SJCRH30 (cell line): ENCODE measurements at regions not wholly inside any gene's neighbourhood (a gene's known extent, or its start where the extent isn't known, plus 50 kb on each side); places are given as distances from the start of the nearest gene placed in this dataset.
"Not testable (repeated sequence)": the region's sequence is repeated elsewhere in the genome, so short reads cannot be mapped to it uniquely, and the experiment has no call there.

Experiments used
- DNase-seq, 2 experiments: peaks; one replicate each; pipeline ENCODE4 v3.0.0-alpha.2; 2015 to 2020
- H3K27ac ChIP-seq: fragments of 250-450 bp; sonication (Bioruptor Pico); 2 replicates; pipeline ENCODE4 v1.5.1; 2020; ENCODE audit warnings: mild to moderate bottlenecking, moderate library complexity
- H3K27me3 ChIP-seq: fragments of 250-450 bp; sonication (Bioruptor Pico); 2 replicates; pipeline ENCODE4 v1.5.1; 2020; ENCODE audit warnings: mild to moderate bottlenecking, moderate library complexity
- H3K36me3 ChIP-seq: fragments of 250-450 bp; sonication (Bioruptor Pico); 2 replicates; pipeline ENCODE4 v1.5.1; 2020; ENCODE audit warnings: mild to moderate bottlenecking, moderate library complexity
- H3K4me1 ChIP-seq: fragments of 250-450 bp; sonication (Bioruptor Pico); 2 replicates; pipeline ENCODE4 v1.5.1; 2020; ENCODE audit warnings: mild to moderate bottlenecking, moderate library complexity
- H3K4me3 ChIP-seq: fragments of 250-450 bp; sonication (Bioruptor Pico); 2 replicates; pipeline ENCODE4 v1.5.1; 2020; ENCODE audit warnings: mild to moderate bottlenecking, moderate library complexity
- H3K9me3 ChIP-seq: fragments of 250-450 bp; sonication (Bioruptor Pico); replicated peaks from 2 replicates; pipeline ENCODE4 v1.5.1; 2020; ENCODE audit warnings: mild to moderate bottlenecking, moderate library complexity

GRCh38 chr3:48101301-48101650, 85.1 kb upstream of the MAP4 start:
- H3K36me3 ChIP-seq, H3K9me3 ChIP-seq, H3K27me3 ChIP-seq, H3K4me3 ChIP-seq, H3K27ac ChIP-seq, H3K4me1 ChIP-seq, DNase-seq: not testable (repeated sequence)

GRCh38 chr3:48092270-48092669, 76.1 kb upstream of the MAP4 start:
- H3K36me3 ChIP-seq: no peaks in the 10 kb centered on the region
- DNase-seq: no peak
- no peak overlapping the region for H3K4me3 ChIP-seq
- H3K27me3 ChIP-seq: no peaks in the 10 kb centered on the region
- no peaks in the 10 kb centered on the region for H3K9me3 ChIP-seq
- peaks cover 4% of the 10 kb centered on the region; the same call in 1 of the 2 replicates for H3K4me1 ChIP-seq
- no peak overlapping the region for H3K27ac ChIP-seq

GRCh38 chr3:48090166-48090939, 74.1 kb upstream of the MAP4 start:
- H3K4me1 ChIP-seq: peaks cover 12% of the 10 kb centered on the region
- H3K27me3 ChIP-seq: no peaks in the 10 kb centered on the region
- no peaks in the 10 kb centered on the region for H3K36me3 ChIP-seq
- no peak for DNase-seq
- no peak overlapping the region for H3K27ac ChIP-seq
- H3K9me3 ChIP-seq: no peaks in the 10 kb centered on the region
- no peak overlapping the region for H3K4me3 ChIP-seq

- Histone ChIP-seq H3K4me1 (peaks cover 12% of the 10 kb centered on the region), H3K27ac (peak overlapping the region; percentile 85), H3K27me3 (no peaks in the 10 kb centered on the region), H3K9me3 (no peaks in the 10 kb centered on the region), H3K36me3 (no peaks in the 10 kb centered on the region), H3K4me3 (peak overlapping the region; percentile 83)
- DNase-seq: peak; percentile 95 to 96
Observed at GRCh38 chr3:48088749-48089466, 72.7 kb upstream of the MAP4 start.

- H3K4me1 ChIP-seq: peaks cover 12% of the 10 kb centered on the region
- no peaks in the 10 kb centered on the region for H3K36me3 ChIP-seq
- H3K27me3 ChIP-seq: no peaks in the 10 kb centered on the region
- H3K4me3 ChIP-seq: peak overlapping the region; percentile 83
- H3K27ac ChIP-seq: peak overlapping the region; percentile 85
- no peaks in the 10 kb centered on the region for H3K9me3 ChIP-seq
- DNase-seq: peak; percentile 39 to 57
Observed at GRCh38 chr3:48088056-48088748, 72.0 kb upstream of the MAP4 start.

GRCh38 chr3:48086705-48087104, 70.5 kb upstream of the MAP4 start:
- peaks cover 12% of the 10 kb centered on the region for H3K4me1 ChIP-seq
- peaks cover 2% of the 10 kb centered on the region for H3K36me3 ChIP-seq
- H3K9me3 ChIP-seq: no peaks in the 10 kb centered on the region
- H3K27me3 ChIP-seq: no peaks in the 10 kb centered on the region
- no peak for DNase-seq
- peak overlapping the region; percentile 85 for H3K27ac ChIP-seq
- peak overlapping the region; percentile 83 for H3K4me3 ChIP-seq

GRCh38 chr3:48084929-48085328, 68.7 kb upstream of the MAP4 start:
- peaks cover 12% of the 10 kb centered on the region for H3K4me1 ChIP-seq
- H3K27ac ChIP-seq: no peak overlapping the region
- no peak for DNase-seq
- H3K4me3 ChIP-seq: no peak overlapping the region
- no peaks in the 10 kb centered on the region for H3K27me3 ChIP-seq
- H3K36me3 ChIP-seq: peaks cover 7% of the 10 kb centered on the region
- no peaks in the 10 kb centered on the region for H3K9me3 ChIP-seq

- Histone ChIP-seq H3K36me3 (peaks cover 9% of the 10 kb centered on the region), H3K4me1 (peaks cover 8% of the 10 kb centered on the region), H3K4me3 (no peak overlapping the region), H3K27ac (no peak overlapping the region), H3K27me3 (no peaks in the 10 kb centered on the region), H3K9me3 (no peaks in the 10 kb centered on the region)
- no peak for DNase-seq
Observed at GRCh38 chr3:48084170-48084569, 68.0 kb upstream of the MAP4 start.

GRCh38 chr3:48082580-48083184, 66.5 kb upstream of the MAP4 start:
- Histone ChIP-seq H3K4me1 (peaks cover 8% of the 10 kb centered on the region), H3K27ac (no peak overlapping the region), H3K27me3 (no peaks in the 10 kb centered on the region), H3K36me3 (peaks cover 13% of the 10 kb centered on the region), H3K4me3 (no peak overlapping the region), H3K9me3 (no peaks in the 10 kb centered on the region)
- DNase-seq: no peak

GRCh38 chr3:48077815-48078214, 61.6 kb upstream of the MAP4 start:
- H3K36me3 ChIP-seq: peaks cover 15% of the 10 kb centered on the region
- H3K4me1 ChIP-seq: no peaks in the 10 kb centered on the region
- H3K9me3 ChIP-seq: no peaks in the 10 kb centered on the region
- DNase-seq: no peak
- H3K27me3 ChIP-seq: no peaks in the 10 kb centered on the region
- H3K27ac ChIP-seq: no peak overlapping the region
- no peak overlapping the region for H3K4me3 ChIP-seq

- no peak for DNase-seq
- no peak overlapping the region for H3K27ac ChIP-seq
- no peaks in the 10 kb centered on the region for H3K9me3 ChIP-seq
- 0 out of 2 replicates have a peak, but pooled peaks cover 2% of the 10 kb centered on the region for H3K4me1 ChIP-seq
- H3K4me3 ChIP-seq: no peak overlapping the region
- H3K27me3 ChIP-seq: no peaks in the 10 kb centered on the region
- peaks cover 9% of the 10 kb centered on the region for H3K36me3 ChIP-seq
Observed at GRCh38 chr3:48070030-48070429, 53.8 kb upstream of the MAP4 start.

- H3K27ac ChIP-seq: no peak overlapping the region
- no peaks in the 10 kb centered on the region for H3K27me3 ChIP-seq
- no peak overlapping the region for H3K4me3 ChIP-seq
- DNase-seq: no peak
- peaks cover 9% of the 10 kb centered on the region for H3K36me3 ChIP-seq
- H3K4me1 ChIP-seq: 0 out of 2 replicates have a peak, but pooled peaks cover 2% of the 10 kb centered on the region
- no peaks in the 10 kb centered on the region for H3K9me3 ChIP-seq
Observed at GRCh38 chr3:48069339-48069738, 53.1 kb upstream of the MAP4 start.

GRCh38 chr3:48068886-48069285, 52.7 kb upstream of the MAP4 start:
- no peak for DNase-seq

GRCh38 chr3:48068320-48068719, 52.1 kb upstream of the MAP4 start:
- H3K9me3 ChIP-seq, H3K27ac ChIP-seq, H3K27me3 ChIP-seq, H3K36me3 ChIP-seq, H3K4me3 ChIP-seq, DNase-seq, H3K4me1 ChIP-seq: not testable (repeated sequence)

More at GRCh38 chr3:48068886-48069285, 52.7 kb upstream of the MAP4 start:
- no peaks in the 10 kb centered on the region for H3K27me3 ChIP-seq
- H3K9me3 ChIP-seq: no peaks in the 10 kb centered on the region
- 0 out of 2 replicates have a peak, but pooled peaks cover 2% of the 10 kb centered on the region for H3K4me1 ChIP-seq
- H3K27ac ChIP-seq: no peak overlapping the region
- no peak overlapping the region for H3K4me3 ChIP-seq
- H3K36me3 ChIP-seq: peaks cover 9% of the 10 kb centered on the region

GRCh38 chr3:48067271-48067670, 51.1 kb upstream of the MAP4 start:
- Histone ChIP-seq H3K27ac (no peak overlapping the region), H3K4me3 (no peak overlapping the region), H3K36me3 (peaks cover 9% of the 10 kb centered on the region), H3K4me1 (0 out of 2 replicates have a peak, but pooled peaks cover 2% of the 10 kb centered on the region), H3K9me3 (no peaks in the 10 kb centered on the region), H3K27me3 (no peaks in the 10 kb centered on the region)
- no peak for DNase-seq
